ENCODE measurements at regions not wholly inside any gene's neighbourhood (a gene's known extent, or its start where the extent isn't known, plus 50 kb on each side); places are given as distances from the start of the nearest gene placed in this dataset.

DNA sequence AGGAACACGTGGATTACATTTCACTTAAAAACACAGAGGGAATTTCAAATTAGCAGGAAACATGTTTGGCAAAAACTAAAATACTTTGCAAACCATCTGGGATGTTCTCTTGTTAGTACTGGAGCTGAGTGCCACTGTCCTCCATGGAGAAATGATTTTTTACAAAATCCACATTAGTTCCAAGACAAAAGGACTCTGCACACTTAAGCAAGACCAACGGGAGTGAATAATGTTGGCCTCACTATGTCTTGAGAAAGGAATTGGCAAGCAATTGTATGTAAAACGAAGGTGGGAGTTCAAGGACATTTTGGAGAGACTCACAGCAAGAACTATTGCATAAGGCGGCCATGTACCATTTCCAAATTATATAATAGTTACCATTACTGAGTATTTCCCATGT lies 547.5 kb downstream of the EBF1 start:
- DNase-seq = no peak

DNA sequence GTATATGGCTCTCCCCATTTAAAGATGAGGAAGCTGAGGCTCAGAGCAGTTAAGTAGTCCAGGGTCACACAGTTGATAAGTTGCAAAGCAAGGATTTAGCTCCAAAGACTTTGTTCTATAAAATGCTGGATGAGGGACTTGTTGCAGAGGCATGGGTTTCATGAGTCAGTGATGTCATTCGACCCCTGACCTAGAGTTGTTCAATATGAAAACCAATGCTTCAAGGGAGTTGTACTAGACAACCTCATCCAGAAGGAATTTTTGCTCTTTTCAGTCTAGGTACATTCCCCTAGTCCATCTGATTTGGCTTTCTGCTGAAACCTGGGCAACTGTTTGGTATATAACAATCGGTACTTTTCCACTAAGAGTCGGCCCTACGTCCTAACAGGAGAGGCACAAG lies 550.4 kb downstream of the EBF1 start:
- DNase-seq = no peak

DNA sequence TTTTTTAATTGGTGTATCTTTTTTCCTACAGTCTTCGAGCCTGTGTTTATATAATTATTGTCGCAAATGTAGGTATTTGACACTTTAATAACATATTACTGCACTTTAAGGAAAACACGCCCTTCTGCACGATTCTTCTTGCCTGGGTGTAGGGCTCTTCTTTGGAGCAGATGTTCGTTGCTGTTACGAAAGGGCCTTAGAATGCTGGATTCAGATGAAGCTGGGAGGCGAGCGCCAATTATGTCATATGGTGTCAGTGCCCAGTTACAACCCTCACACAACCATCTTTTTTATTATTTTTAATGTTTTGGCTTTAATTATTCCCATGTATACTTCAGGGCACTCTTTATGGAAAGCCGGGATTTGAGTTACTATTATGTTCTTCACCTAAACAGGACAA lies 553.0 kb downstream of the EBF1 start:
- DNase-seq = no peak

DNA sequence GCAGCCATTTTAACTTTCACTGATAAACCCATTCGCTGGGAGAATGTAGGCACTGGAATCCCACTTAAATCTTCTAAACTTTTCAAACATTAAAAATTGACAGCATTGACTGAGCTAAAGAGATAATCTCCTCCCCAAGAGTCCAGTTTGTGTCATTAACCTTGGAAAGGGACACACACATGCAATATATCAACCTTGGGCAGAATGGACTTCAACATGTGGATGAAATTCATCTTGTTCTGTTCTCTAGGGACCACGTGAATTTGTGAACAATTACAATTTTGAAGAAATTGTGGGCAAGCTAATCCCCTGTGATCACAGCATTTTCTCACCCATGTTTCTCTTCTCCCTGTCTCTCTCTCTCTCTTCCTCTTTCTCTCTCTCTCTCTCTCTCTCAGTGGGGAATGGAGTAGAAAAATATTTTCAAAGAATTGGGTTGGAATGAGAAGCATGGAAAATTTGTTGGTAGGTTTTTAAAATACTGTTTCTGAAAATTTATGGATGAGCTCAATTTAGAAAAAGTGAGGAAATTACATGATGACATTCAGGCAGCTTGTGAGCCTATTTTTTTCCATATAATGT lies 553.7 kb downstream of the EBF1 start:
- no peak for DNase-seq

DNA sequence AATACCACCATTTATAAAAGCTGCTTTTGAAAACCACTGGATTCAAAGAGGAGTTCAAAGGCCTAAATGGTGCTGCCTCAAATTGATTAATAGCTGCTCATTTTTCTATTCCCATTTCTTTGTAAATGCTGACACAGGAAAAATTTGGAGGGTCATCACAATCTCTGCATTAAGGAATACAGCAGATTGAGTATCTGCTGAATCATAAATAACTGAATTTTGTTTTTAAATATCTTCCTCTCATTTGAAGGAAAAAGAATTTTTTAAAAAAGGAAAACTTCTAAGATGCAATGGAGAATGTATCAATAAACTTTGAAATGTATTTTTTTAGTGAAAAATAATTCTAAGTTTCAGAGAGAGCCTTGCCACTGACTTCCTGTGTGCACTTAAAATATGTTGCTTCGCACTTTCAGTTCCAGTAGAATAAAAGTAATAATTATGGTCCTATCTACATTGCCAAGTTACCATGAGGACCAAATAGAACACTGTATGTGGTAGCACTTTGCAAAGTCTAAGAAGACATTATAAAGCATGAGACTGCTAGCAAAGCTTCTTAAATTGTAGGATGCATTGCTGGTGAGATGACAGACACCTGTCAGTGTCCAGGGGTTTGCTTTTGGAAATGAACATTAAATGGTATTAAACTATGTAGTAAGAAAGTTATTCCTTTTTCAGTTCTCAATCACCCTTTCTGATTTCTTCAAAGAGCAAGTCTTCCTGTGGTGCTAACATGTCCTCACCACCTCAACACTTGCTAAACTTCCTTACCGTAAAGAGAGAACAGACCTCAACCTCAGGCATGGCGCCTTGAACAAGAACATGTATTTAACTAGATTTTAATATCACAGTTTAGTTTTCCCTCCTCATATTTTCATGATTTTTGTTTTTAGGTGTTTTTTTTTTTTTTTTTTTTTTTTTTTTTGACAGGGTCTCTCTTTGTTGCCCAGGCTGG lies 555.1 kb downstream of the EBF1 start:
- DNase-seq = no peak

DNA sequence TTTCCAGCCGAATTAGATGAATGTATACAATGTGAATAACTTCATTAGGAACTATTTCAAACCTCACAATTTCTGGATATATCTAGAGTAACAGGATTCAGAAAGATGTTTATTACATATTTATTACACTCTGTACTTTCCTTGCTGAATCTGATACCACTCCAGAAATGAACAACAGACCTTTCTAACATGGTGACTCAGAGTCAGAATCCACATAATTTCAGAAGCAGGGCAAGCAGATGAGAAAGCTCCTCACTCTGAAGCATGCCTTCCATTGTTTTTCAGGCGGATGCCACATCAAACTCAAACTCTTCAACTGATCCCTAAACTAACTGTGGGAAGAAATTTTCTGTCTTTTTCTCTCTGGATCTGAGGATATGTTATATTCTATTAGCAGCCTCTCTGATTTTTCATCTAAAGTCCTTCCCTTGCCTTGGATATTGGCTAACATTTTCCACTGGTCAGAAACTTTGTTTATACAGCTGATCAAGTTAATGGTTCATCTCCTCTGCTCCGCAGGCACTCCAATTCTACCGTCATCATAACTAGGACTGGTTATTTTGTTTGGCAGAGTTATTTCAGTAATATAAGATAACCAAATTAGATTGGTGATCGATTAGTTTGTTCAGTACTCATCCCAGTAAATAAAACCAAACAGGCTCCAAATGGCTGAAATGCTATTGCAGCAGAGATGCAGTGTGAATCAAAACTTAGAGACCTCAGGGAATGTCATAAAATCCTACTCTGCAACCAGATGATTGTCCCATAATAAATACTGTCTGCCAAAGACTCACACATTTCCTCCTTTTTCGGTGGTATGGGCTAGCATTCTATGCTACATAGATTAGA lies 556.0 kb downstream of the EBF1 start:
- no peak for DNase-seq

DNA sequence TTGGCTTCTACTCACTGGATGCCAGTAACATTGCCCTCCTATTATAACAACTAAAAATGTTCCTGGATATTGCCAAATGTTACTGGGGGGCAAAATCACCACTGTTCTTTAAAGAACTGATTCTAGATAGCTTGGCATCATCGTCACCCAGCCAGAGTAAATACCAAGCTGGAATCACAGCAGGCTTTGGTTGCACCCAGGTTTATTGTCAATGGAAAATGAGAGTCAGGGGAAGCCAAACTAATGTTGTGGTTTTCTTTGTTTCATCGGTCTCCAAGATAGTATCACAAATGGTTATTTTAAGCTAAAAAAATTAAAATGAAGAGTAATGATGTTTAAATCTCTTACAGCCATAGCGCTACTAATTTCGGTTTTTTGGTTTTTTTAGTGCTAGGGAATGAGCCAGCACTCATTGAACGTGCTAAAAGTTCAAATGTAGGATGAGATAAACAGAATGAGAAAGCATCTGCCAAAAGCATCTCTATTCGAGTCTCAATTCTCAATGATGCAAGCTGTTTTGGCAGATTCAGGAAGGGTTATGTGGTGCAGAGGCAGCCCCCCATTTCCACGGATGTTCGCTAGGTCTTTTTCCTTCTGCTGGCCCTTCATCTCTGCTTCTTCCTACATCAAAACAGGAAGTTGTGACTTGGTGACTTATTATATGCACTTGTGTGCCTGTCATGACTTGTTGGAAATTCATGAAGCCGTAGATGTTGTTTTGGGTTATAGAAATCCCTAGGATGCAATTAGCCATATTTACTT lies 558.0 kb downstream of the EBF1 start:
- no peak for DNase-seq

DNA sequence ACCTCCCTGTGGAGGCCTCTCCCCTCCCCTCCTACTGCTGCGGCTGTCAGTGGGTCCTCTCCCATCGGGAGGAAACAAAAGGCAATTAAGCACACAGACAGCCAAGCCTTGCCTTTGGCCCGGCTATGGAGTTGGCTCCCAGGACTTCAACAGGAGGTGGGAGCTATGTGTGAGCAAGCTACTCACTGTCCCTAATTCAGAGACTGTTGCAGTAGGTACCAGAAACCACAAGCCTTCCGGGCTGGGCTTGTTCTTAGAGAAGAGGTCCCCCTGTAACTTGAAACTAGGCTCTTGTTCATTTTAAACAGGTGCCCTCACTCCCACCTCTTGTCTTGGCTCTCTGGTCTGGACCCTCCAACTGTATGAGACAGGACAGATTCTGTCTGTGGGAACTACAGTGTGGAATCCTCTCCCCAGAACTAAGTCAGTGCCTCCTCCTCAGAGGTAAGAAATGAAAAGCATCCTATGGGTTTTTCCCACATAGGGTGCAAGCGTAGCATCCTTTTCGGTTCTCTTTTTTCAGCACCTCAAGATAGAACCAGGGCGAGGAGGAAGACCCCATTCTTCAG lies 561.1 kb downstream of the EBF1 start:
- no peak for DNase-seq

DNA sequence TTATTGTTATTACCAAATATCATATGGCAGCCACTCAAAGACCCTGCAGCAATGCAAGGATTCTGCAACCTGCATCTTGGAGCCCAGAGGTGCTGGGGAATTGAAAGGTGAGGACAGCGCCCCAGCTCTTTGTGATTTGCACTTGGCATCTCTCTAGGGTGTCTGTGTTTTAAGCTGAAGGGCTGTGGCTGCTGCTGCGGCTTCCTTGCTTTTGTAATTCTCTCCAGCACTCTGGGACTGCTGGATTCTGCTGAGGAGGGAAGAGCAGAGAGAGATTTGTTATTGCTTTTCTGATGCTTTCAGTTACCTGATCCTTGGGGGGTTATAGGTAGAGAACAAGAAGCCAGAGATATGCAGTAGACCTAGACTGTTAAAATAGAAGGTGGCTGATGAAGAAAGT lies 562.4 kb downstream of the EBF1 start:
- no peak for DNase-seq

DNA sequence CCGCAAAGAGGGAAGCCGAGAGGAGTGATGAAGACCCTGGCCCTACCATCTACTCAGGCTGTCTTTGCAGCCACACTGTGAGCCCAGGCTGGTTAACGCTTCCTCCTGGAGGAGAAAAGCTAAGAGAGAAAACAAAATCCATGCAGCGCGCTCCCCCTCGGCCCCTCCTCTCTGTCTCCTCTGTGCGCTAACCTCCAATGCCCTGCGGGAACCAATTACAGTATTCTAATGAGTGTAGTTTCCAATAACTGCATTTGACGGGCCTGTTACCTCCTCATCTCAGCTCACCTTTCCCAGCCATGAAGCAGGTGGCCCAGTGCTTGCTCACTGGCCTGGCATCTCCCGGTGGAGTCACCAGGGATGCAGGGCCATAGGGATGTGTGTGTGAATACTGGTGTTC lies 565.5 kb downstream of the EBF1 start:
- no peak for DNase-seq

DNA sequence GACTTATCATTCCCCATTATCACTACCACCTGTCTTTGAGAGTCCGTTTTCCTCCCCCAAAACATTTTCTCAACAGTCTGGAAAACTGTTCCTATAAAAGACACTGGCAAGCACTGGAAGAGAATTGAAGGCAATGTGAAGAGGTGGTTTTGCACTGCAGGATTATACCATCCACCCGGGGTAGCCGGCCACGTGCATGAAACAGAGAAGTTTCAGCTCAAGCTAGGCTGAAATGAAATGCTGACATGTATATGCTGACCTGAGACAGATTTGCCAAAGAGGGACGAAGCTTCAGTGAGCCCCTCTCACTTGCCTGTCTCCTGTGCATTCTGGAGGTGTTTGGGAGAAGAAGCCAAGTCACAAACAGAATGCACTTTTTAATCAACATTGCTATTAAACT lies 567.0 kb downstream of the EBF1 start:
- DNase-seq = no peak

DNA sequence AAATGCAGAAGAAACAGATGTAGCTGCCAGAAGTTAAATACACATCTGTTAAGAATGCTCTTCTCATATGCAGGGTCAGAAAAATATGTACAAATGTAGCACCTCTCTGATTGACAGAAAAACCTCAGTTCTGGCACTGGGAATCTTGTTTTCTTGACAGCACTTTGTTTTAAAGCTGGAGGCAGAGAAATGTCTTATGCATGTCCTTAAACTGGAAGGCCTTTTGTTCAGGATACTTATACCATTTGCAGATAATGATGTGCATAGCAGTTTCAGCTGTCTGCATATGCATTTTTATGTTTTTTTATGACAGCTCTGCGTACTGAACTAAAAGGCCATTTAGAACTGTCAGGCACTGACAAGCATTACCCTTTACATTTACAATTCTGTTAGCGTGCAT lies 567.9 kb downstream of the EBF1 start:
- no peak for DNase-seq

DNA sequence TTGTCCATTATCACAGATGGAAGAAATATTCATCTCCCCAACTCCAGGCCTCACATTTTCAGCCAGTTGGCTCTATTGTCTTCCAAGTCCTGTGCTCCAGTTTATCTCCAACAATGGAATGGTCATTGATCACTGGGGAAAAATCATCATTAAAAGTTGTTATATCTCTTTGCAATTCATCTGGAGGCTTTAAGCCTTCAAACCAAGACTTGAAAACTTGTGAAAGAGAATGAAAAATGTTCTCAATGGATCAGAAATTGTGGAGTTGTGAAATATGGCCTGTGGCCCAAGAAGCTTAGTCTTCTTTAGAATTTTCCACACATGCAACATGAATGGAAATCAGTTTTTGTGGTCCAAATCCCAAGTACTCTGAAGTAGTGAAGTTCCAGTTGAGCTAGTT lies 569.6 kb downstream of the EBF1 start:
- DNase-seq = no peak

DNA sequence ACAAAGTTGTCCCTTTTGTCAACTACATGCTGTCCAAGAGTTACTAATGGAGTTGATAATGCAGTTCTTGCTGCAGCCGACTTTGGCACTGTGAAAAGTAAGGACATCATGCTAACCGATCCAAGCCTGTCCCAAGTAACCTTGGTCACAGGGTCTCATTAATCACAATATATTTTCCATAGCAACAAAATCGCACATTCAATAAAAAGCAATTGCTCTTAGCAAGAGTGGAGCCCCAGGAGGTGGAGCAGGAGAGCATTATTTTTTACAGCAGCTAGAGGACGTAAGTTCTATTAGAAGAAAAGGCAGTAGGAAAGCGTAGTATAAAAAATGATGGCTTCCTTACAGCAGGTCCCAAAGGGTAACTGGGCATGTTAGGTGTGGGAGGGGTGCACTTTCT lies 570.3 kb downstream of the EBF1 start:
- no peak for DNase-seq

DNA sequence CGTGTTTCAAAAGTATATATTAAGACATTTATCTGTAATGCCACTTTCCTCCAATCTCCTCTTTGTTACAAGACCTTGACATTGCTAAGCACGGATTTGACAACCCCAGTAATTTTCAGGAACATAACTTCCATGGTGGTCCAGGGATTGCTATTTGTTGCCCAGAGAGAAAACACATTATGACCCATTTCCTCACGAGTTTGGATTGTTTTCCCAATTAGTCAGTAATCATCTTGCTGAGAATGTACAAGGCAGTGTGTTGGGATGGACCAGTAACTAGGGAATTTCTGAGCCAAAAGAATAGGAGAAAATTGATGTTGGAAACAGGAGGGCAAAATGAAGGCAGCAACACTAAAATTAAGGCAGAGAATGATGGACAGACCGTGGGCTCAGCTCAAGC lies 574.1 kb downstream of the EBF1 start:
- no peak for DNase-seq

DNA sequence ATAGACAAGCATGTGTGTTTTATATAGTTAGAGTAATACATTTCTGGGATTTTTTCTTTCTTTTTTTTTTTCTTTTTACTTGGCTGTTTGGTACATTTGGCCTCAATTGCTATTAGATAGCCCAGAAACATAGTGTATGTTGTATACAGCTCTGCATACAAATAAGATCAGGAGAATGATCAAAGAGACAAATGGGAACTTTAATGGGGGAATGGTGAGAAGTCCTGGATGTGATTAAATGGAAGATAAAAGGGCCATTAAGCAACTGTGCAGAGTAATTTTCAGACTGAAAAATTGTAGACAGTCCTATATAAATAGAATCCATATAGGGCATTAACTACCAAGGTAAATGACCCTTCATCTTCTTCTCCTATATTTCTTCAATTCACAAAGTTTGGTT lies 575.6 kb downstream of the EBF1 start:
- DNase-seq = no peak

DNA sequence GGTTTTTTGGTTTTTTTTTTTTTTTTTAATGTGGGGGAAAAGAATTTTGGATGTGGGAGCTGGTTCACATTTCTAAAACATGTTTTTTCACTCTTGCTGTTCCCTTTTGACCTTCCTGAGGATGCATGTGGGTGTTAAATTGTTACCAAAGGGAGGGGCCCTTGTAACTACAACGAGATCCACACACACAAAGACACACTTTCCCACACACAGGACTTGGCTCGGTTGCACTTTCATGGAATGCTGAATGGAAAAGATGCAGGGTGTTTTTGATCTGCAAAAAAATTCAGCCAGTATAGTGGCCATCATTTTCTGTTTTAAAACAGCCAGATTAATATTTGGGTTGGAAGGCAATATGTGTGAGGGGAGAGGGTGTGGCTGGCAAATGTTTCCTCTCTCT lies 576.9 kb downstream of the EBF1 start:
- no peak for DNase-seq

DNA sequence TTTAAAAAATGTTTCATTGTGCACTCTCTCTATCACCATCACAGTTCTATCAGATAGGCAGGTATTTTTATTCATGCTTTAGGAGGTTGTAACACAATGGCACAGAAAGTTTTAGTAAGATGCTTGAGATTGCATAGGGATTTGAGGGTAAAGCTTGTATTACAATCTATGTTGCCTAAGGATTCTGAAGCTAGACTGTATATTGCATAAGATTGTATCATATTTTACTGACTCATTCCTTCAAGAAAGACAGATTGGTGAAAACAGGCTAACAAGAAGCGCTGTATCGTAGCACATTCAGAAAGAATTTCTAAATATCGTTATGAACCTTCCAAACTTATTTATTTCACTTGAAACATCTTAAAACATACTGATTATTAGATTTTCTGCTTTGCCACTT lies 577.7 kb downstream of the EBF1 start:
- no peak for DNase-seq

DNA sequence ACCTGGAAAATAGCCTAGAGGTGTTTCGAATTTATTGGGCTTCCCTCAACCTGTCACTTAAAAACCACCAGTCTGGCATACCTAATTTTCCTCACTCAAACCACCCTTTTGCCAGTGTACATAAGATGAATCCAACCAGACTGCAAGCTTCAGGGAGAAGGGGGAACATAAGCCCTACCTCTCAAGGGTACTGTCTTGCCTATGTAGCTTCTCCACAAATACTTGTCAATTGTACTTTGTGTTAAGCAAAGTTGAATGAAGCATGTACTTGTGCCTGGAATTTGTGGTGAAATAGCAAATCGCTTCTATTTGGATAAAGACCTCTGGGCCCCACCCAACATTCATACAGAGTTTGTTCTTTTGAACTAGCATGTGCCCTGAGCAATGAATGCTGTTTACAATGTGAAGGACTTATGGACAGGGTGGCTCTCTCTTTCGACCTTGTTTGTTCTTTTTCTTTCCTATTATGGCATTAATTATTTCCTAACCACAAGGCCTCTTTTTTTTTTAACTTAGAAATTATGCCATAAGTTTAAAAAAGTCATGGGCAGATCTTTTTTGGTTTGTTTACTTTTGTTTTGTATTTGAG lies 580.2 kb downstream of the EBF1 start:
- no peak for DNase-seq

DNA sequence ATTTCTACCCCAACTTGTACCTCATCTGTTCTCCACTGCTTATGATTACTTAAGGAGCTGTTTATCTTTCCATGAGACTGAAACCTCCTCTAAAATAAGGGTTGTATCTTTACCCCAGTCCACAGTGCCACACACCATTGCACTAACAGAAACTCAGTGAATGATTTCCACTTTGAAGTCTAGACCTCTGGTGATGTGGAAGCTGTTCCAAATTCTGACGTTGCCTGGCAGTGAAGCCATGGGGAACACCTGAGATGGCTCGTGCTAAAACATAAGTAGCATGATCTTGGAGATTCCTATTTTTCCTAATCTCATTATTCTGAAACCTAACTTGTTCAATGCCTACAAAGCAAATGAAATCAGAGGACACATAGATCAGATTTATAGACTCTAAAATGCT lies 583.2 kb downstream of the EBF1 start:
- no peak for DNase-seq

DNA sequence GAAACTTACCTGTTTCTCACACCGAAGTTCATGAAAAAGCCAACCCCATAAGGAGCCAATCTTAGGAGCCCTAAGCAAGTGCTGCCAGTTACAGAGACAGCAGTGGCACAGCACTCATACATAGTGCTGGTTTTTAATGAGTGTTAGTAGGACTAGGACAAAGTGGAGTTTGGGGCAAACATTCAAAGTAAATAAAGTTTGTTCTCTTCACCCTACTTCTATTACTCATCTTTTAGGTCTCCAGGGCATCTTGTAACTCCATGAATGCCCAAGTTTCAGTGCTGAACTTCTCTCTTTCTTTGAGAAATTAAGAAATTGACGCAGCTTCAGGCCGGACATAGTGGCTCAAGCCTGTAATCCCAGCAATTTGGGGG lies 584.7 kb downstream of the EBF1 start:
- DNase-seq = no peak

DNA sequence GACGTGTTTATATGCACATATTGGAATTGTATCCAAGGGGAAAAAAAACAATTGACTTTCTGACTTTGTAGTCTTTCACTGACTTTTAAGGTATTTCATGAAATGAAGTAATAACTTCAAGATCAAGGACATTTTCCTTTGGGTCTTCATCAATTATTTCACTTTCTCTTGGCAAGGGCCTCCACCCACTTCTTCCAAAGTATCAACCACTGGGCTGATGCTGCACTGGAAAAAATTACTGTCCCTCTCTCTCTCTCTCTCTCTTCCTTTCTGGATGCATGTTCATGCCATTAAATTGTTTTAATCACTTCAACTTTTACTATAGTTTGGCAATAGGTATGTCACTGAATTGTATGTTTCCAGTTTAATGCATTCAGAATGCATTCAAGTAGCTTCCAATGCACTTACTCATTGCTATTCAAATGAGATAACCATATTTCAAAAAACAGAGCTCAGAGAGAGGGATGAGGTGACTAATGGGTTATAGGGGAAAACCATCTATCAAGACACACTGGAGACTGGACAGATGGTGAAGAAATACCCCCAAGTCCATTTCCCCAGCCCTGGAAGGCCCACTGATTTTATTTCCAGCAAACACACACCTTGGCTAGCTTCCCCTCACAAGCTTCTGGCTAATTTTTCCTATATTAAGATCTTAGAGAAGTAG lies 585.3 kb downstream of the EBF1 start:
- DNase-seq = no peak

All from activated CD8-positive, alpha-beta memory T cell treated with anti-CD3 and anti-CD28 coated beads for 24 hours (primary cell).